HepG2 (cell line): ENCODE measurements at regions not wholly inside any gene's neighbourhood (a gene's known extent, or its start where the extent isn't known, plus 50 kb on each side); places are given as distances from the start of the nearest gene placed in this dataset.

Experiments
- CREM ChIP-seq, 2 experiments: sonication (generic) in 1 of 2; formaldehyde crosslinking in 1 of 2; IDR thresholded peaks; 2 replicates each; pipeline versions ENCODE4 v1.4.0 to v1.6.1; 2016 to 2020; ENCODE audit warnings: antibody characterized with exemption in 1 of 2, mild to moderate bottlenecking in 1 of 2, missing genetic modification reagents in 1 of 2
- KLF9 ChIP-seq: IDR thresholded peaks from 2 replicates; pipeline ENCODE4 v1.6.1; 2016; ENCODE audit warnings: low read depth

DNA sequence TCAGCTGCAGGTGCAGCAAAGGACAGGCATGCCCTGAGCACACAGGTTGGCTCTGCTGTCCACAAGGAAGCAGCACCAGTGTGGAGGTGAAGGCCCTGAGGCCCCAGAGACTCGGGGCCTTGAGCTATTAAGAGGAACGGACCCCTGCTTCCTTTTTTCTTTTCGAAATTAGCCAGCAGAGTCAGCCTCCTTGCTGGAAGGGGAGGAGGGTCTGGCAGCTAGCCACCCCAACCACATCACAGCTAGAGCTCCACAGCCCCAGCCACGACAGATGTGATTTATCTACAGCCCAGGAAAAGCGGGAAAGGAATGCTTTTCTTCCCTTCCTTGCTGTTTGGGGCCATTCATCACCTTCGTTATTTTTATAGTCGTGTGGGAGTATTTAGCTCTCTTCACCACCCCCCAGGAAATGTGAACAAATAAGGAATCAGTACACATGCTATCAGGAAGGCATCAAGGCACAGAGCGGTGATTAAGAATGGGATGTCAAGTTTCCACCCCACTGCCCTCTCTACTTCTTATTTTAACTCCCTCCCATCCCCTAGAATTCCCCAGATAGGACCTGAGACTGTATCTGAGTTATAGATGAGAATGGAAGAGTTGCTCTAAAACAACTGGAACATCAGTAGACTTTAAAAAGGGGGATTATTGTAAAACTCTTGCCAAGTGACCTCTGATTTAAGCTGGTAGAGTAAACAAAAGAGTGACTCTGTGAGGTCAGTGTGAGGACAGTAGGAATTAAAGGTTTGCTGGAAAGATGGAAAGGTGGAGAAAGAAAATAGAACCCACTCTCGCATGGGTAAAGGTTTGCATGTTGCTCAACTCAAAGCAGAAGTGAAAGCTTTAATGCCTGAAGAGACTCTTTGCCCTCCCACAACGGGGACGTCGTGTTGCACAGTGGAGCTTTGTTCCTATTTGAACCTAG, 224.7 kb upstream of the GJB5 start:
- TF ChIP-seq CREM (IDR thresholded peaks at IDR 0.05) = no peak
- TF ChIP-seq CREM (CRISPR knock-in tag; IDR thresholded peaks at IDR 0.05) = no peak
- no peak for TF ChIP-seq KLF9 (CRISPR knock-in tag)
